ENCODE measurements at regions not wholly inside any gene's neighbourhood (a gene's known extent, or its start where the extent isn't known, plus 50 kb on each side); places are given as distances from the start of the nearest gene placed in this dataset.

DNA sequence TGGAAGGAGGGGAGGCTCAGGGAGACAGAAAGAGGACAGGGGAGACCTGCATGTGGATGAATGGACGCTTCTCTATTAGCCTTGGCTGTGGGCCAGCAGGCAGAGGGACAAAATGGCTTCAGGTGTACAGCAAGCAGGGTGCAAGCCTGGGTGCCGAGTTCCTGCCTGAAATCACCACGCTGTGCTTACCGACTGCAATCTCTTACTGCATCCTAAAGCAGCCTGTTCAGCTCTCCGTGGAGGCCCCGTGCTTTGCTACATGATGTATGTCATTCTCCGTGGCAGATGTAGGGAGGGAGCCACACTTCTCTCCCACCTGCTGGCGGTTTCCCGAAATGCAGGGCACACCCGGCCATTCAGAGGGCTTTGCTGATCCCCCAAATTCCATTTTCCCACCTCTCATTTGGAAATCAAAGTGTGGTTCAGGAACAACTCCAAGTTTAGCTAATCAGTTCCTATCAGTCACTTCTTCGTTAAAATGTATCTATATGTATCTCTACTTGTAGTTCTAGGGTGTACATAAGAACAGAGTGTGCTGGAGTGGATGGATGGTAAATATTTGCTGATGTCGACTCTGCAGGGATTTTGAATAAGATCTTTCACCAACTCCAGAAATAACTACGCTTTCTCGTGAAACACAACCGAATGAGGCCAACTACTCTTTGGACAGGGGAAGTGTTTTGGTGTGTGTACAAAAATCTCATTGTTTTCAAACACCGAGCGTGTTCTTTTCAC is 122.3 kb upstream of the BACE2 start:
- no peak for DNase-seq (ENCODE audit: low read depth)

- DNase-seq (ENCODE audit: low read depth), result no peak
These were observed 119.8 kb upstream of the BACE2 start for GRCh38 chr21:41048145-41048544.

GRCh38 chr21:41048623-41049022 is 119.3 kb upstream of the BACE2 start:
- no peak for DNase-seq (ENCODE audit: low read depth)

DNA sequence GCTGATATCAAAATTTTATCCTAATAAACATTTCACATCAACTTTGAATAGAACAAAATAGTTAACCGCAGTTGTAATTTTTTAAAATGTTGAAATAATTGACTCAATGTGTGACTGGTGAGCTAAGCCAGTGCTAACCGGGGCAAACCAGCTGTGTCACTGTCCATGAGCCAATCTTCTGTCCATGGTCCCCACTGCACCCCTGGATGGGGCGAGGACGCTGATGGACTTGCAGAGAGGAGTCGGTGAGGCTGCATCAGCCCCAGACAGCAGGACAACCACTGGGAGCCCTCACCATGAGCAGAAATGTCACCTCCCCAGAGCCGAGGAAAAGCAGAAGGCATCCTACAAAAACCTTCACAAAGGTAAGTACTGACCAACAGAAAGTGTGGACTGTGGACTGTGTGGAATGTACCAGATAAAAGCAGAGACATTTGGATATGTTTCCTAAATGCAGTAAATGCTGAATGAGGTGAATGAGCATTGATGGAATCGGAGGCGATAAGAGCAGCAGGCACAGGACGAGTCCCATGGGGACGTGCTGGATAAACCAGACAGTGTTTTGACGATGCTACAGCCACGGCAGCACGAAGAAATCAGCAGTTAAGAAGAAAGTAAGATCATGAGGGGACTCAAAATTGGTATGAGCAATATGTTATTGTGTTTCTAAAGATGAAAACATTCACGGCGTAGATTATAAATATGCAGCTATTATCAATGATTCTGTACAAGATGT is 115.0 kb upstream of the BACE2 start:
- DNase-seq (ENCODE audit: low read depth), result no peak

DNA sequence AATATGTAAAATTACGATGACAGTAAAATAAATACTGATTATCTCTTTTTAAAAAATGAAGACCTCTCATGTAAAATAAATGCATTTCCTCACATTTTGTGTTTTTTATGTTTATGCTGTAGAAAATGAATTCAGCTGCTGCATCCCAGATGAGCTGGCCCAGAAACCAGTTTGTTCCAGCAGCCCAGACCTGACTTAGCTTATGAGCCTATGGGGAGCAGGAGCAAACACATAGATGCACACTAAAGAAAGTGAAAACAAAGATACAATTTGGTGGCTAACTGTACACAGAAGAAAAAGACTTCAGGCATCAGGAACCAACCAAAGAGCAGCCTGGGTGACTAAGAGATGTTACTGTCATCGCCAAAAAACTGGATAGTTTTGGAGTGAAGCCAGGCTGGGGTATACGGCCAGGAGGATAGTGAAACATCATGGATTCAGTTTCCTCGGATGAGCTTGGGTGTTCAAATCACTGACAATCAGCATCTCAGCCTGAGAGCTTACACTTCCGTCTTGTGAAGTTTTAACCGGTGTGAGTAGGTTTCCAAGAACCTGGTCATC is 113.9 kb upstream of the BACE2 start:
- DNase-seq (ENCODE audit: low read depth), result no peak

DNA sequence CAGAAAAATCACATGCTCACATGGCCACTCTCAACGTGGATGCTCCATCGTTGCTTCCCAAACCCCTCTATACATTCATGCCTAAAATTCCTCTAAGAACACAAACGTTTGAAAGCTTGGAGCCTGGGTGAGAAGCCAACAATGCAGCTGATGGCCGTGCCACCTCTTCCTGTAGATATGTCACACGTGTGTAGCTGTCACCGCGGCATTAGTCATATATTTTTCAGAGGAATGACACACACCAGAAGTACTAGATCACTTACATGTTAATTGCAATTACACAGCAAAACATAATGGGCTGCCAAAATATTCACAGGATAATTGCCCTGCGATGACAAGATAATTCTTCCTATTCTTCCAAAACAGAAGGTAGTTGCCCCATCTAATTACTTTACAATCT is 112.7 kb upstream of the BACE2 start:
- DNase-seq (ENCODE audit: low read depth), result no peak

DNA sequence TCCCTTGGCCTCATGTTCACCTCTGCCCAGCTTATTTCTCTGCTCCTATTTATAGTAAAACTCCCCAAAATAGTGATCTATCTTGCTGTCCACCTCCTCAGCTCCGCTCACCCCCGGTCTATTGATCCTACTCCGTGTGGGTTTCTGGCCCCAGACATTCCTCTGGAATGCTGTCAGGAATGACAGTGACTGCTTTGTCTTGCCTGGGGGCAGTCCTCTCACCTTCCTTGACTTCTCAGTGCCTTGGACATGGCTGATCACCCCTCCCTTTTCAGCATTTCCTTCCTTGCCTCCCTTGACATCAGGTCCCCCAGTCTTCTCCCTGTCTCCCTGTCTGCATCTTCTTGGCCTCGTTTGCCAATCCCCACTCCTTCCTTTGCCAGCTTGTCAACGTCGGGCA is 108.1 kb upstream of the BACE2 start:
- DNase-seq (ENCODE audit: low read depth), result no peak

- no peak for DNase-seq (ENCODE audit: low read depth)
These were observed 106.3 kb upstream of the BACE2 start for GRCh38 chr21:41061701-41062100.

- DNase-seq (ENCODE audit: low read depth), result no peak
These were observed 103.6 kb upstream of the BACE2 start for GRCh38 chr21:41064334-41064791.

DNA sequence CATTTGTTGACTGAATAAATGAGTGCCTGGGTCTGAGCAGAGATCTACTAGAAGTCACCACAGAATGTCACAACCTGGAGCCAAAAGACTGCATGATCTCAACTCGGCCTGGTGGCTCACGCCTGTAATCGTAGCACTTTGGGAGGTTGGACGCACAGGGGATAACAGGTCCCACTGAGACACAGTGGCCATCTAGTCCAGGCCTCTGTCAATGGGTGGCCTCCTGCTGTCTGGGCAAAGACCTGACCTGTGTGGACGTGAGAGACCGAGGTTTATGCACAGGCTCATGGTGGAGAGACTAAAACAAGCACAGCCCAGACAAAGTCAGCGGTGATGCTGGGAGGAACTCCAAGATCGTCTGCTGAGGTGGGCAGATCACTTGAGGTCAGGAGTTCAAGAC is 103.0 kb upstream of the BACE2 start:
- DNase-seq (ENCODE audit: low read depth), result no peak

DNA sequence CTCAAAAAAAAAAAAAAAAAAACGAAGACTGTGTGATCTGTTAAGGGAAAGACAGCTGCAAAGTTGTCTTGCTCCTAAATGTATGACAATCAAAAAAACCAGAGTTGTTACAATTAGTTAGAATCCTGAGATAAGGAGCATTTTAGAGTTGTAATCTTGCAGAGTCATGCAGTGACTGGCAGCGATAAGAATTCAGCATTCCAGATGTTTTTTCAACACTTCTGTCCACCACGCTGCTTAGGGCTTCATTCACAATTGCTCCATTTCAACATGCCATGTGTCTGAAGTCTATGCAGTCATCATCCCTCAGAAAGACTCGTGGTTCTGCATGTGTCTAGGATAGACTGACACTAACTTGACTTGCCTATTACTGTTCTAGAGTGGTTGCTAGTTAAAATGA is 102.4 kb upstream of the BACE2 start:
- no peak for DNase-seq (ENCODE audit: low read depth)

DNA sequence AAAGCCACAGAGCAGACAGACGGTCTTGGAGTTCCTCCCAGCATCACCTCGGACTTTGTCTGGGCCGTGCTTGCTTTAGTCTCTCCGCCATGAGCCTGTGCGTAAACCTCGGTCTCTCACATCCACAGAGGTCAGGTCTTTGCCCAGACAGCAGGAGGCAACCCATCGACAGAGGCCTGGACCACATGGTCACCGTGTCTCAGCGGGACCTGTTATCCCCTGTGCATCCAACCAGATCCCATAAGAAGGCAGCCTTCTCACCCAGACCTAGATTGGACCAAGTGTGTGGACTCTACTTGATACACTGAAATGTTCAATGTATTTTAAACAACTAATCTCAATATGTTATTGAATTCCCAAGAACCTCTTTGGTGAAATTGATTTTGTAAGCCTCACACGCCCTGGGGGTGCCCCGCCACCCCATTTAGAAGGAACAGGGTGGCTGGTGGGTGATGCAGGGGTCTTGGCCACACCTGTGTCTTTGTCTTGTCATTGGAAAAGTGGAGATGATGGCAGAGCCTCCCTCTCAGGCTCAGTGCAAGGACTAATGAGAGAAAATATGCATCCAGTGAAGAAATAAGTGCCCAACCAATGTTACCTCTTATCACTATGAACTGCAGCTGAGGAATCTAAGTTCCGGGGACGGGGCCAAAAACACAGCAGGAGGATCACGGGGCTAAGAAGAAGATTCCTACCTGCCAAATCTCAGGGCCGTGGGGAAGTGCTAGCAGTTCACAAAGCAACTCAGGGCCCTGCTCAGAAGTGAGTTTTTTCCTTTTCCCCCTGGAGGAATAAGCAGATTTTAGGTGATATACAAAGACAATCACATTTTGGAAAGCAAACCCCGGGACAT is 101.6 kb upstream of the BACE2 start:
- no peak for DNase-seq (ENCODE audit: low read depth)

DNA sequence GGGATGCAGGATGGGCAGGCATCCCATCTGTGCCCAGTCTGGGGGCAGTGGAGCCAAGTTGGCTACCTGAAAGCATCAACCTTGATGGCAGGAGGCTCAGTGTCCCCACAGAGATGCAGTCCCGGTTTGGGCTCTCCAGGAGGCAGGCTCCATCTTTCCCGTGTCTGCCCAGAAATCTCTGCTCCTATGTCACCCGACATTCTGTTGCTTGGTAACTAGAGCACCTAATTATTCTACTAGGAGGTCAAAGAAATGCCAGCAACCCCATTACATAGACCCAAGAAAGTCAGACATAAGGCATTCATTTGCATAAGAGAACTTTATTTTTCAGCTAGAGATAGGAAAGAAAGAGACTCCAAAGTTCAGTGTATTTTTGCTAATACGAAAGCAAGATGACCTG is 100.3 kb upstream of the BACE2 start:
- no peak for DNase-seq (ENCODE audit: low read depth)

DNA sequence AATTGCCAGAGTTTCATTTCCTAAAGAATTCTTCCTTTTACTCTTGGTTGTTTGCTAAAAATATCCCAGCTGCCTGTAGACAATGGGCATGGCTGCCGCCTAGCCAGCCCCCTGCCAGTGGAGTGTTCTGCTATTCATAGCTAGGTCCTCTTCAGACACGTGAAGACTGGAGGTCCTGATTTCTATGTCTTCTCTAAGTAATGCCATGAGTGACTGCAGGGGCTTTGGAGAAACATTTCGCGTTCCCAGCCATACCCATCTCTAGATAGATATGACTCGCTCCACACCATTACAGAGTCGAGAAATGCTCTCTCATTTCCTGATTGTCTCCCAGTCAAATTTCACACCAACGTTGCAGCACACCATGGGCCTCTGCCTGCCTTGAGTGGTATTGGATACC is 99.5 kb upstream of the BACE2 start:
- DNase-seq (ENCODE audit: low read depth), result no peak

- DNase-seq (ENCODE audit: low read depth), result peak; percentile 36
These were observed 98.9 kb upstream of the BACE2 start for GRCh38 chr21:41068967-41069642.

GRCh38 chr21:41070284-41070683 is 97.7 kb upstream of the BACE2 start:
- DNase-seq (ENCODE audit: low read depth), result no peak

DNA sequence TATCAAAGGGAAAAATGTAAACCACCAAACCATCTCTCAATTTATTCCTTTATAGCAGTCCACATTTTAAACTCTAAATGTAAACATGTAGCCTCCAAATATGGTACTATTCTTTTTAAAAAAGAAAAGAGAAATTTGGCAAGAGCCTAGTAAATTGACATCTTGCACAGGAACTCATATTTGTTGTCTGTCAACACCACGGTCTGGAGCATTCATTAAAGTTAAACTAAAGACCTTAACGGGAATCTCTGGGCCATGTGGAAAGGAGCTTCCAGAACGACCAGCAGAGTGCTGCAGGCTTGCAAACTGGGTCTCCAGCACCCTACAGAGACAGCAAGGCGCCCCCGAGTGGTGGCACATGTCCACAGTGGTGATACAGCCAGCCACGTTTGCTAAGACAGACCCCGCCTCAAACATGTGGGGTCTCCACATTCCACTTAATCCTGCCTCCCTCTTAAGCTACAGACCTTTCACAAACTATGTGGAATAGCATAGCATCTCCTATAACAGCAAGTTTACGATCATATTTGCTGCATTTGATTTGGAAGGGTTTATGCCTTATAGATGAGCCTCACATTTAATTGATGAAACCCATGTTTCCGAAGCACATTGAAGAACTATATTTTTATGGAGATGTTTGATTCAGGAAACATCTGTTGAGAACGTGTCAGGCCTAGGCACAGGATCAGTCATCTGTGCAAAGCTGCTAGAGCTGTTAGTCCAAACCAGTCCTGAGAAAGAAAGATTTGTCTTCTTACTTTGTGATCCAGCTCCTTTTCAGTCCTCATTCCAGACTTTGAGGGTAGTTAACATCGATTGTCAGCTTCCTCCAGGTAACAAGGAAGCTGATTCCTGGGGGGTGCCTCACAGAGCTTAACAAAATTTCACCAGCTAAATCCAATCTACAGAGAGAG is 96.4 kb upstream of the BACE2 start:
- DNase-seq (ENCODE audit: low read depth), result no peak

DNA sequence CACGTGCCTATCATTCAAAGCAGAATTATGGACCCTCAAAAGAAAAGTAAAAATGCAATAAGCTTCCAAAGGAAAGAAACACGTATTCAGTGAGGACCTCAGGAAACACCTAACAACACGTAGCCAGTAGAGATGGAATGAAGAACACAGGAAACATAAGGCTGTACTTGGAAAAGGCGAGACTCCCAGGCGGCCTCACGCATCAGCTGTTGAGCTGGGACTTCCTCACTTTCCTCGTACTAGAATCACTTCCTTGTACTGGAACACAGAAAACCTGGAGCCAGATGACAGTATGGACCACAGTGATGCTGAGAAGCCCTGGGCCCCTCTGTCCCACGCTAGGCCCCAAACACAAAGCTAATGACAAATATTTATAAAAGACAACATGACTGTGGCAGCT is 94.4 kb upstream of the BACE2 start:
- no peak for DNase-seq (ENCODE audit: low read depth)

DNA sequence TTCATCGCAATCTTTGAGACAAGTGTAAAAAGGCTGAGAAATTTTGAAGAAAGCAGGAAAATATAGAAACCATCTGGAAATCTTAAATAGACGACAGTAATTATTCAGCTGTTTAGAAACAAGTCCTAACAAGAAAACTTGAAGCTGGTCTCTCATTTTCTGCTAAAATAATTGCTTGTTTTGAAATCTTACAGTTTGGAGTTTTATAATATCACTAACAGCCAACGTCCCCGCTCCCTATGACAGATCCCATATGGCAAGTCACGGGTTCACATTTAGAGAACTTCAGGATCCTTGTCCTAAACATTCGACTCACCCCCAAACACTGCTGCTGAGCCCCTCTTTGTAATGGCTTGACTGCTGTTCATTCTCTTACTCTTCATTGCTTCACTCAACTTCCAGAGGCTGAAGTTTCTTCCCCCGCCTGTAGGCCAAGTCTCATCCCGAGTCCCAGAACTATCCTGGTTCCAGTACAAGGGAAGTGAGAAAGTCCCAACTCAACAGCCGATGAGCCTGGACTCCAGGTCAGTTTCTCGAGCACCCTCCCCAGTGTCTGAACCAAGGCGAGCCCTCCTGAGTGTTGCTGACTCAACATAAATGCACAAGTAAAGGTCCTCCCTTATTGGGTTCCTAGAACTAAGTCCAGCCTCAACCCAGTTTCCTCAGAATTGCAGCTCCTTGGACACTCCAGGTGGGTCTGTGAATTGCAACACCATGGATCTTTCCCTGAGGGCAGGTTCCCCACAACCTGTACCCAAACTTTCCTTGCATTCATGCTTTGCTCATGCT is 93.4 kb upstream of the BACE2 start:
- no peak for DNase-seq (ENCODE audit: low read depth)

DNA sequence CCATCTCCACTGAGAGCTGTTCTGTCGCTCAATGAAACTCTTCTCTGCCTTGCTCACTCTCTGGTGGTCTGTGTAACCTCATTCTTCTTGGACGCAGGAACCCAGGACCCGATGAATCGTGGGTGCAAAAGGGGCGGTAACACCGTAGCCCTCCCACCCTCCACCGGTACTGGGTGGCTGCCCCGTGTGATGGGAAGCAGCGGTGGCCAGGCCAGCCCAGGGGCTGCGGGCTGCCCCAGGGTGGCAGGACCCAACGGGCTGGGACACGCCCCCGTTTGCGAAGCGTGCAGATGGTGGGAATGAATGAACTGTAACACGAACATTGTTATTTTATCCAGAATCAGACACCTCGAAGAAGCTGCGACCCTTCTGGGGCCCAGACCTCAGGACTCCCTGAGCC is 92.3 kb upstream of the BACE2 start:
- DNase-seq (ENCODE audit: low read depth), result no peak
